ENCODE measurements at regions not wholly inside any gene's neighbourhood (a gene's known extent, or its start where the extent isn't known, plus 50 kb on each side); places are given as distances from the start of the nearest gene placed in this dataset.

GRCh38 chr2:81672923-81673322, 1368.4 kb upstream of the LRRTM1 start:
- Histone ChIP-seq H3K4me3 (replicated peaks in 1 of 4; ENCODE audit: control extremely low read depth in 1 of 4, insufficient read depth in 1 of 4, low read depth in 3 of 4, low read length in 4 of 4) (no peak overlapping the region), H3K9ac (ENCODE audit: insufficient read depth, low read length) (no peak overlapping the region), H3K9me3 (ENCODE audit: control insufficient read depth, insufficient read depth, low read depth, low read length) (no peaks in the 10 kb centered on the region), H3K79me2 (ENCODE audit: control insufficient read depth, insufficient read depth, low read length) (no peaks in the 10 kb centered on the region), H3K36me3 (ENCODE audit: control insufficient read depth, insufficient read depth, low read length) (no peaks in the 10 kb centered on the region), H3K27ac (ENCODE audit: insufficient read depth, low read length) (no peak overlapping the region), H3K27me3 (ENCODE audit: control insufficient read depth, insufficient read depth, low read length) (no peaks in the 10 kb centered on the region), H2AFZ (ENCODE audit: low read length) (no peak overlapping the region), H3K4me1 (ENCODE audit: control insufficient read depth, extremely low read depth, insufficient read depth, low read length) (no peaks in the 10 kb centered on the region), H3K4me2 (ENCODE audit: extremely low read depth, insufficient read depth, low read length) (no peak overlapping the region), H4K20me1 (ENCODE audit: control insufficient read depth, extremely low read depth, insufficient read depth, low read length) (no peaks in the 10 kb centered on the region)
- TF ChIP-seq, protein P1, sequence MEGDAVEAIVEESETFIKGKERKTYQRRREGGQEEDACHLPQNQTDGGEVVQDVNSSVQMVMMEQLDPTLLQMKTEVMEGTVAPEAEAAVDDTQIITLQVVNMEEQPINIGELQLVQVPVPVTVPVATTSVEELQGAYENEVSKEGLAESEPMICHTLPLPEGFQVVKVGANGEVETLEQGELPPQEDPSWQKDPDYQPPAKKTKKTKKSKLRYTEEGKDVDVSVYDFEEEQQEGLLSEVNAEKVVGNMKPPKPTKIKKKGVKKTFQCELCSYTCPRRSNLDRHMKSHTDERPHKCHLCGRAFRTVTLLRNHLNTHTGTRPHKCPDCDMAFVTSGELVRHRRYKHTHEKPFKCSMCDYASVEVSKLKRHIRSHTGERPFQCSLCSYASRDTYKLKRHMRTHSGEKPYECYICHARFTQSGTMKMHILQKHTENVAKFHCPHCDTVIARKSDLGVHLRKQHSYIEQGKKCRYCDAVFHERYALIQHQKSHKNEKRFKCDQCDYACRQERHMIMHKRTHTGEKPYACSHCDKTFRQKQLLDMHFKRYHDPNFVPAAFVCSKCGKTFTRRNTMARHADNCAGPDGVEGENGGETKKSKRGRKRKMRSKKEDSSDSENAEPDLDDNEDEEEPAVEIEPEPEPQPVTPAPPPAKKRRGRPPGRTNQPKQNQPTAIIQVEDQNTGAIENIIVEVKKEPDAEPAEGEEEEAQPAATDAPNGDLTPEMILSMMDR (conservative IDR thresholded peaks at IDR 0.05 in 1 of 2, IDR thresholded peaks at IDR 0.05 in 1 of 2; ENCODE audit: low read depth in 1 of 2, low read length in 2 of 2) = no peak
- no peak for TF ChIP-seq EZH2 (IDR thresholded peaks at IDR 0.05; ENCODE audit: low read length, missing control alignments)
- no peak for DNase-seq (ENCODE audit: low read depth in 2 of 2)

- Histone ChIP-seq H4K20me1 (ENCODE audit: control insufficient read depth, extremely low read depth, insufficient read depth, low read length) (no peaks in the 10 kb centered on the region), H3K27ac (ENCODE audit: insufficient read depth, low read length) (no peak overlapping the region)
- TF ChIP-seq EZH2 (IDR thresholded peaks at IDR 0.05; ENCODE audit: low read length, missing control alignments) = no peak
- TF ChIP-seq, protein P1 (conservative IDR thresholded peaks at IDR 0.05 in 1 of 2, IDR thresholded peaks at IDR 0.05 in 1 of 2; ENCODE audit: low read depth in 1 of 2, low read length in 2 of 2) = no peak
Measured at GRCh38 chr2:81672516-81672915, 1368.0 kb upstream of the LRRTM1 start.

DNA sequence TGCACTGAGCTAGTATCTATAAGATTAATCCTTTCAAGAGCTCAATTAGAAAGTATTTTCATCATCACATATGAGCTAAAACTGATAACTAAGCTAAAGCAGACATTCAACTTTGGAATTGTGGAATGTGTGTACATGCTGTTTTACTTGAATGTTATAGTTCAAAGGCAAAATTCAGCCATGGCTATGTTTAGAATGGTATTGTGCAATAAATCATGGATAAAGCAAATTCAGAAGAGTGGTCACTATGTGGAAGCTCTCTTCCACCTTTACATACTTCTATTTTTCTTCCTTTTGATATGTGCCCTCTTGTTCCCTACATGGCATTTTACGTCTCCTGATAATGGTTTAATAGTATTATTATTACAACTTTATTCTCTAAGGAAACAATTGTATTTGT, 1366.3 kb upstream of the LRRTM1 start:
- H3K4me3 ChIP-seq (replicated peaks in 1 of 4; ENCODE audit: control extremely low read depth in 1 of 4, insufficient read depth in 1 of 4, low read depth in 3 of 4, low read length in 4 of 4) = no peak overlapping the region
- H3K36me3 ChIP-seq (ENCODE audit: control insufficient read depth, insufficient read depth, low read length) = no peaks in the 10 kb centered on the region
- H3K27ac ChIP-seq (ENCODE audit: insufficient read depth, low read length) = no peak overlapping the region
- no peak overlapping the region for H3K9ac ChIP-seq (ENCODE audit: insufficient read depth, low read length)
- no peaks in the 10 kb centered on the region for H3K4me1 ChIP-seq (ENCODE audit: control insufficient read depth, extremely low read depth, insufficient read depth, low read length)
- no peaks in the 10 kb centered on the region for H4K20me1 ChIP-seq (ENCODE audit: control insufficient read depth, extremely low read depth, insufficient read depth, low read length)
- H3K9me3 ChIP-seq (ENCODE audit: control insufficient read depth, insufficient read depth, low read depth, low read length) = no peaks in the 10 kb centered on the region
- DNase-seq (ENCODE audit: low read depth in 2 of 2) = no peak
- H2AFZ ChIP-seq (ENCODE audit: low read length) = no peak overlapping the region
- TF ChIP-seq, protein P1 (conservative IDR thresholded peaks at IDR 0.05 in 1 of 2, IDR thresholded peaks at IDR 0.05 in 1 of 2; ENCODE audit: low read depth in 1 of 2, low read length in 2 of 2) = no peak
- TF ChIP-seq EZH2 (IDR thresholded peaks at IDR 0.05; ENCODE audit: low read length, missing control alignments) = no peak
- no peak overlapping the region for H3K4me2 ChIP-seq (ENCODE audit: extremely low read depth, insufficient read depth, low read length)
- H3K27me3 ChIP-seq (ENCODE audit: control insufficient read depth, insufficient read depth, low read length) = no peaks in the 10 kb centered on the region
- no peaks in the 10 kb centered on the region for H3K79me2 ChIP-seq (ENCODE audit: control insufficient read depth, insufficient read depth, low read length)

More at GRCh38 chr2:81672516-81672915, 1368.0 kb upstream of the LRRTM1 start:
- no peaks in the 10 kb centered on the region for H3K4me1 ChIP-seq (ENCODE audit: control insufficient read depth, extremely low read depth, insufficient read depth, low read length)
- H3K79me2 ChIP-seq (ENCODE audit: control insufficient read depth, insufficient read depth, low read length) = no peaks in the 10 kb centered on the region
- DNase-seq (ENCODE audit: low read depth in 2 of 2) = no peak
- no peak overlapping the region for H3K9ac ChIP-seq (ENCODE audit: insufficient read depth, low read length)
- H3K4me3 ChIP-seq (replicated peaks in 1 of 4; ENCODE audit: control extremely low read depth in 1 of 4, insufficient read depth in 1 of 4, low read depth in 3 of 4, low read length in 4 of 4) = no peak overlapping the region
- no peaks in the 10 kb centered on the region for H3K9me3 ChIP-seq (ENCODE audit: control insufficient read depth, insufficient read depth, low read depth, low read length)
- no peaks in the 10 kb centered on the region for H3K27me3 ChIP-seq (ENCODE audit: control insufficient read depth, insufficient read depth, low read length)
- H3K36me3 ChIP-seq (ENCODE audit: control insufficient read depth, insufficient read depth, low read length) = no peaks in the 10 kb centered on the region
- H3K4me2 ChIP-seq (ENCODE audit: extremely low read depth, insufficient read depth, low read length) = no peak overlapping the region
- no peak overlapping the region for H2AFZ ChIP-seq (ENCODE audit: low read length)

All from fibroblast of lung (primary cell).